HG02610 (cell line): ENCODE measurements at regions not wholly inside any gene's neighbourhood (a gene's known extent, or its start where the extent isn't known, plus 50 kb on each side); places are given as distances from the start of the nearest gene placed in this dataset.
"Not testable (repeated sequence)": the region's sequence is repeated elsewhere in the genome, so short reads cannot be mapped to it uniquely, and the experiment has no call there.

Source experiments
- ATAC-seq: cut with Tn5 transposase; IDR thresholded peaks from one replicate; pipeline ENCODE4 v1.9.1; 2021; ENCODE audit warnings: mild to moderate bottlenecking, moderate library complexity; ENCODE audit not compliant: unreplicated experiment

- ATAC-seq, result no peak
These were observed 692.9 kb upstream of the HS6ST1 start for GRCh38 chr2:129011466-129012061.

GRCh38 chr2:129014432-129014831 is 695.8 kb upstream of the HS6ST1 start:
- no peak for ATAC-seq

GRCh38 chr2:129015397-129016285 is 697.0 kb upstream of the HS6ST1 start:
- ATAC-seq, result no peak

- no peak for ATAC-seq
These were observed 698.3 kb upstream of the HS6ST1 start for GRCh38 chr2:129016972-129017371.

GRCh38 chr2:129024796-129025195 is 706.1 kb upstream of the HS6ST1 start:
- no peak for ATAC-seq

- no peak for ATAC-seq
These were observed 717.3 kb upstream of the HS6ST1 start for GRCh38 chr2:129035992-129036391.

- ATAC-seq, result not testable (repeated sequence)
These were observed 725.0 kb upstream of the HS6ST1 start for GRCh38 chr2:129043677-129044076.

GRCh38 chr2:129046475-129046874 is 727.8 kb upstream of the HS6ST1 start:
- not testable (repeated sequence) for ATAC-seq

GRCh38 chr2:129050101-129050500 is 731.4 kb upstream of the HS6ST1 start:
- no peak for ATAC-seq

GRCh38 chr2:129055242-129055641 is 736.6 kb upstream of the HS6ST1 start:
- ATAC-seq, result no peak

- ATAC-seq, result no peak
These were observed 737.2 kb upstream of the HS6ST1 start for GRCh38 chr2:129055824-129056223.

GRCh38 chr2:129056309-129056958 is 737.8 kb upstream of the HS6ST1 start:
- ATAC-seq, result no peak

GRCh38 chr2:129056959-129057317 is 738.3 kb upstream of the HS6ST1 start:
- no peak for ATAC-seq

GRCh38 chr2:129058981-129059380 is 740.3 kb upstream of the HS6ST1 start:
- no peak for ATAC-seq

GRCh38 chr2:129059476-129059875 is 740.8 kb upstream of the HS6ST1 start:
- ATAC-seq, result no peak

- ATAC-seq, result no peak
These were observed 742.6 kb upstream of the HS6ST1 start for GRCh38 chr2:129061069-129061768.

GRCh38 chr2:129061769-129062121 is 743.1 kb upstream of the HS6ST1 start:
- no peak for ATAC-seq

GRCh38 chr2:129062146-129062912 is 743.7 kb upstream of the HS6ST1 start:
- no peak for ATAC-seq

GRCh38 chr2:129067070-129067469 is 748.4 kb upstream of the HS6ST1 start:
- ATAC-seq, result no peak

GRCh38 chr2:129067953-129068352 is 749.3 kb upstream of the HS6ST1 start:
- ATAC-seq, result no peak

- ATAC-seq, result no peak
These were observed 749.9 kb upstream of the HS6ST1 start for GRCh38 chr2:129068543-129068942.
